ENCODE measurements at regions not wholly inside any gene's neighbourhood (a gene's known extent, or its start where the extent isn't known, plus 50 kb on each side); places are given as distances from the start of the nearest gene placed in this dataset.

DNA sequence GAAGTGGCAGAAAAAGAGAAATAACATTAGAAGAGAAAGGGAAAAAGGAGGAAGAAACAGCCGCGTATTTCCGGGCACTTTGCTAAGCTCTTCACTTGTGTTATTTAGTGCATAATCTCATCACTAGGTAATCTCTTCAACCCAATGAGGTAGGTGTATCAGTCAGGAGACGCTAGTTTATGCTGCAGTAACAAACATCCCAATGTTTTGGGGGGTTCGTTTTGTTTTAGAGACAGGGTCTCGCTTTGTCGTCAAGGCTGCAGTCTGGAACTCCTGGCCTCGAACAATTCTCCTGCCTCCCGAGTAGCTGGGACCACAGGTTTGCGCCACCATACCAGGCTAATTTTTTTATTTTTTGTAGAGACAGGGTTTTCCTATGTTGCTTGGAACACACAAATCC is 61.7 kb downstream of the ZFP36L2 start:
- DNase-seq (ENCODE audit: low read depth in 1 of 2, low spot score in 1 of 2) = no peak
- H3K4me3 ChIP-seq (replicated peaks; ENCODE audit: insufficient read depth, low read length) = no peak overlapping the region
- peak overlapping the region; percentile 15; the same call in 1 of the 2 replicates for H3K27ac ChIP-seq (replicated peaks)

DNA sequence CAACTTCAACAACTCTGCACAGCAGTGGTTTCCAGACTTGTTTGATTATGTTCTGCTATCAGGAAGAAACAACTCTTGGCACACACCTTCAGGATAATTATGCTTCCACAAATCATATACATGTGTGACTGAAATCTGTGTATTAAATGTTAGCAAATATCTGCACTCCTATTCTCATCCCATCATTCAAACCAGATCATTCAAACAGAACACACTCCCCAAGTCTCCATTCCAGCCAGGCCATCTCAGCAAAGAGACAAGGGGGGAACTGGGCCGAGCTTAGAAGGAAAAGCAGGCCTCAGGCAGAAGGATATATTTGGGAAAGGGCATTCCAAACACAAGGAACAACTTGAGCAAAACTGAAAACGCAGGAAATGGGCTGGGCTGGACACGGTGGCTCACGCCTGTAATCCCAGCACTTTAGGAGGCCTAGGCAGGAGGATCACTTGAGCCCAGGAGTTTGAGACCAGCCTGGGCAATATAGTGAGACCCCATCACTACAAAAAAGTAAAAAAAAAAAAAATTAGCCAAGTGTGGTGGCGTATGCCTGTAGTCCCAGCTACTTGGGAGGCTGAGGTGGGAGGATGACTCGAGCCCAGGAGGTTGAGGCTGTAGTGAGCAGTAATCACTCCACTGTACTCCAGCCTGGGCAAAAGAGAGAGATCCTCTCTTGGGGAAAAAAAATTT is 62.7 kb downstream of the ZFP36L2 start:
- TF ChIP-seq, protein P1, sequence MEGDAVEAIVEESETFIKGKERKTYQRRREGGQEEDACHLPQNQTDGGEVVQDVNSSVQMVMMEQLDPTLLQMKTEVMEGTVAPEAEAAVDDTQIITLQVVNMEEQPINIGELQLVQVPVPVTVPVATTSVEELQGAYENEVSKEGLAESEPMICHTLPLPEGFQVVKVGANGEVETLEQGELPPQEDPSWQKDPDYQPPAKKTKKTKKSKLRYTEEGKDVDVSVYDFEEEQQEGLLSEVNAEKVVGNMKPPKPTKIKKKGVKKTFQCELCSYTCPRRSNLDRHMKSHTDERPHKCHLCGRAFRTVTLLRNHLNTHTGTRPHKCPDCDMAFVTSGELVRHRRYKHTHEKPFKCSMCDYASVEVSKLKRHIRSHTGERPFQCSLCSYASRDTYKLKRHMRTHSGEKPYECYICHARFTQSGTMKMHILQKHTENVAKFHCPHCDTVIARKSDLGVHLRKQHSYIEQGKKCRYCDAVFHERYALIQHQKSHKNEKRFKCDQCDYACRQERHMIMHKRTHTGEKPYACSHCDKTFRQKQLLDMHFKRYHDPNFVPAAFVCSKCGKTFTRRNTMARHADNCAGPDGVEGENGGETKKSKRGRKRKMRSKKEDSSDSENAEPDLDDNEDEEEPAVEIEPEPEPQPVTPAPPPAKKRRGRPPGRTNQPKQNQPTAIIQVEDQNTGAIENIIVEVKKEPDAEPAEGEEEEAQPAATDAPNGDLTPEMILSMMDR (IDR thresholded peaks at IDR 0.05; ENCODE audit: insufficient read depth, low read length) = no peak
- TF ChIP-seq SPI1 (IDR thresholded peaks at IDR 0.05; ENCODE audit: borderline replicate concordance, low read depth) (no peak), GABPA (IDR thresholded peaks at IDR 0.05; ENCODE audit: low read depth) (no peak), POLR2AphosphoS5 (IDR thresholded peaks at IDR 0.05; ENCODE audit: low read depth) (no peak)
- TF ChIP-seq, protein P2, sequence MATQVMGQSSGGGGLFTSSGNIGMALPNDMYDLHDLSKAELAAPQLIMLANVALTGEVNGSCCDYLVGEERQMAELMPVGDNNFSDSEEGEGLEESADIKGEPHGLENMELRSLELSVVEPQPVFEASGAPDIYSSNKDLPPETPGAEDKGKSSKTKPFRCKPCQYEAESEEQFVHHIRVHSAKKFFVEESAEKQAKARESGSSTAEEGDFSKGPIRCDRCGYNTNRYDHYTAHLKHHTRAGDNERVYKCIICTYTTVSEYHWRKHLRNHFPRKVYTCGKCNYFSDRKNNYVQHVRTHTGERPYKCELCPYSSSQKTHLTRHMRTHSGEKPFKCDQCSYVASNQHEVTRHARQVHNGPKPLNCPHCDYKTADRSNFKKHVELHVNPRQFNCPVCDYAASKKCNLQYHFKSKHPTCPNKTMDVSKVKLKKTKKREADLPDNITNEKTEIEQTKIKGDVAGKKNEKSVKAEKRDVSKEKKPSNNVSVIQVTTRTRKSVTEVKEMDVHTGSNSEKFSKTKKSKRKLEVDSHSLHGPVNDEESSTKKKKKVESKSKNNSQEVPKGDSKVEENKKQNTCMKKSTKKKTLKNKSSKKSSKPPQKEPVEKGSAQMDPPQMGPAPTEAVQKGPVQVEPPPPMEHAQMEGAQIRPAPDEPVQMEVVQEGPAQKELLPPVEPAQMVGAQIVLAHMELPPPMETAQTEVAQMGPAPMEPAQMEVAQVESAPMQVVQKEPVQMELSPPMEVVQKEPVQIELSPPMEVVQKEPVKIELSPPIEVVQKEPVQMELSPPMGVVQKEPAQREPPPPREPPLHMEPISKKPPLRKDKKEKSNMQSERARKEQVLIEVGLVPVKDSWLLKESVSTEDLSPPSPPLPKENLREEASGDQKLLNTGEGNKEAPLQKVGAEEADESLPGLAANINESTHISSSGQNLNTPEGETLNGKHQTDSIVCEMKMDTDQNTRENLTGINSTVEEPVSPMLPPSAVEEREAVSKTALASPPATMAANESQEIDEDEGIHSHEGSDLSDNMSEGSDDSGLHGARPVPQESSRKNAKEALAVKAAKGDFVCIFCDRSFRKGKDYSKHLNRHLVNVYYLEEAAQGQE (IDR thresholded peaks at IDR 0.05; ENCODE audit: insufficient replicate concordance, low read depth) = no peak
- Histone ChIP-seq H3K27me3 (ENCODE audit: insufficient read depth, poor library complexity, severe bottlenecking) (no peaks in the 10 kb centered on the region), H3K27ac (replicated peaks) (no peak overlapping the region), H3K4me3 (replicated peaks; ENCODE audit: insufficient read depth, low read length) (no peak overlapping the region)
- DNase-seq (ENCODE audit: low read depth in 1 of 2, low spot score in 1 of 2) = no peak

More for the DNA sequence above, 61.7 kb downstream of the ZFP36L2 start:
- no peak for TF ChIP-seq POLR2AphosphoS5 (IDR thresholded peaks at IDR 0.05; ENCODE audit: low read depth)
- TF ChIP-seq, protein P1 (IDR thresholded peaks at IDR 0.05; ENCODE audit: insufficient read depth, low read length) = no peak
- TF ChIP-seq, protein P2 (IDR thresholded peaks at IDR 0.05; ENCODE audit: insufficient replicate concordance, low read depth) = no peak
- TF ChIP-seq SPI1 (IDR thresholded peaks at IDR 0.05; ENCODE audit: borderline replicate concordance, low read depth) = no peak
- no peak for TF ChIP-seq GABPA (IDR thresholded peaks at IDR 0.05; ENCODE audit: low read depth)
- no peaks in the 10 kb centered on the region for H3K27me3 ChIP-seq (ENCODE audit: insufficient read depth, poor library complexity, severe bottlenecking)

DNA sequence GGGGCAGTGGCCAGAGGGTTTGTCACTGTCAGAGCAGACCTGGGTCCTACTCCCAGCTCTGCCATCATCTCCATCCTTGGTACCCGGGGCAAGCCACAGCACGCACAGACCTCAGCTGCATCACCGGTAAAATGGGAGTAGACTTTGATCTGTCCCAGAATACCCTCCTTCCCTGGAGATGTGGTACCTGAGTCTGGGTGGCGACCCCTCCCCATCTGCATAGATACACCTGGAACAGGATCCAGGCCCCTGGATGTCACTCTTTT is 64.0 kb downstream of the ZFP36L2 start:
- Histone ChIP-seq H3K4me3 (replicated peaks; ENCODE audit: insufficient read depth, low read length) (no peak overlapping the region), H3K27ac (replicated peaks) (no peak overlapping the region), H3K27me3 (ENCODE audit: insufficient read depth, poor library complexity, severe bottlenecking) (no peaks in the 10 kb centered on the region)
- no peak for TF ChIP-seq POLR2AphosphoS5 (IDR thresholded peaks at IDR 0.05; ENCODE audit: low read depth)
- no peak for TF ChIP-seq GABPA (IDR thresholded peaks at IDR 0.05; ENCODE audit: low read depth)
- TF ChIP-seq, protein P2 (IDR thresholded peaks at IDR 0.05; ENCODE audit: insufficient replicate concordance, low read depth) = no peak
- no peak for DNase-seq (ENCODE audit: low read depth in 1 of 2, low spot score in 1 of 2)
